ENCODE measurements at regions not wholly inside any gene's neighbourhood (a gene's known extent, or its start where the extent isn't known, plus 50 kb on each side); places are given as distances from the start of the nearest gene placed in this dataset.

DNA sequence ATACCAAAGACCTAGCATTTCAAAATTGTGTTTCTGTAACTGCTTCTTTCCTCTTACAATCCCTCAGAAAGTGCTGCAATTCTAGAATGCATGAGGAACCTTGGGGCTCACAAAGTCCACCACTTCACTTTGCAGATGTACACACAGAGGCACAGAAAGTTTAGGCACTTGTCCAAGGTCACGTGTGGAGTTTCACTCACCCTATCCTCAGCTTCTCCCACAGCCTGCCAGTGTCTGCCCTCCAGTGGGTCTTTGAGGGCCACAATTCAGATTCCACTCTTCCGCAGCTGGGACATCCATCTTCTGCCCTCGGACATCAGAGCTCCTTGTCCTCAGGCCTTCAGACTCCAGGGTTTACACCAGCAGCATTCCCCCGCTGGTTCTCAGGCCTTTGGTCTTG is 210.5 kb upstream of the SERP2 start:
- no peak overlapping the region for H3K4me3 ChIP-seq (ENCODE audit: low read length in 3 of 3)
- H3K9me3 ChIP-seq (ENCODE audit: control insufficient read depth in 3 of 3, low read length in 3 of 3): no peaks in the 10 kb centered on the region
- H3K9ac ChIP-seq (ENCODE audit: low read depth in 1 of 3, low read length in 3 of 3): no peak overlapping the region
- H3K27me3 ChIP-seq (ENCODE audit: control insufficient read depth in 3 of 3, insufficient read depth in 3 of 3, low read length in 3 of 3): no peaks in the 10 kb centered on the region
- no peak overlapping the region for H3K27ac ChIP-seq (ENCODE audit: low read depth, low read length)
- no peaks in the 10 kb centered on the region for H3K36me3 ChIP-seq (ENCODE audit: control insufficient read depth in 3 of 3, insufficient read depth in 3 of 3, low read length in 3 of 3)
- H3K4me1 ChIP-seq (ENCODE audit: control insufficient read depth in 3 of 3, insufficient read depth in 3 of 3, low read length in 3 of 3): peaks cover 32 to 37% (median 35%) of the 10 kb centered on the region in 3 donors

DNA sequence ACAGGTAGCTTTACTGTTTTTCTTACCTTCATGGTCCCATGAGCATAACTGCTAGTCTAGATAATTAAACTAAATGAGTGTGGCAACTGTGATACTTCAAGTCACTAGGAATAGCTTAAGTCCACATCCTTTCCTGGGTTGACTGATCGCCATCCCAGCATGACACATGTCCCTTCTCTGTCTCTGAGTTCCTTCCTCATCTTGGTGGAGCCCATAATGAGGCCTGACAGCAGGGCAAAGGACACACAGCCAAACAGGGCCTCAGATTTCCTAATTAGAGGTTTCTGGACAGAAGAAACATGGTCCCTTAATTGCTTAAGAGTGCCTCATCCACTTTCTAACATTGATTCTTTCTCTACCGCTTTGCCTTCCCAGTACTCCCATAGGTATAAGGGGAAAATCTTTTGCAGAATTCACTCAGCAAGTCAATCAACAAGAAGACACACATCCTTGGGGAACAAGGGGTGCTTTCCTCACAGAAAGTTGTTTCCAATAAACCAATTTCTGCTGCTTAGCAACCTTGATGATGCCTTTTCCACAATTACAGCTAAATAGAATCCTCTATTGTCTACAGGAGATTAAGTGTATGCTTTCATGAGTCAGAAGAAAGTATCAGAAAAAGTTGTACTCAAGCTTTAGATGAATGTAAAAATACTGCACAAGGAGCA is 208.3 kb upstream of the SERP2 start:
- no peak overlapping the region for H3K4me3 ChIP-seq (ENCODE audit: low read length in 3 of 3)
- H3K36me3 ChIP-seq (ENCODE audit: control insufficient read depth in 3 of 3, insufficient read depth in 3 of 3, low read length in 3 of 3): no peaks in the 10 kb centered on the region
- H3K9me3 ChIP-seq (ENCODE audit: control insufficient read depth in 3 of 3, low read length in 3 of 3): no peaks in the 10 kb centered on the region
- no peak overlapping the region for H3K27ac ChIP-seq (ENCODE audit: low read depth, low read length)
- H3K27me3 ChIP-seq (ENCODE audit: control insufficient read depth in 3 of 3, insufficient read depth in 3 of 3, low read length in 3 of 3): no peaks in the 10 kb centered on the region
- peaks cover 13 to 15% (median 14%) of the 10 kb centered on the region in 3 donors for H3K4me1 ChIP-seq (ENCODE audit: control insufficient read depth in 3 of 3, insufficient read depth in 3 of 3, low read length in 3 of 3)
- no peak overlapping the region for H3K9ac ChIP-seq (ENCODE audit: low read depth in 1 of 3, low read length in 3 of 3)

GRCh38 chr13:44165889-44166496 is 207.6 kb upstream of the SERP2 start:
- Histone ChIP-seq H3K27me3 (ENCODE audit: control insufficient read depth in 3 of 3, insufficient read depth in 3 of 3, low read length in 3 of 3) (no peaks in the 10 kb centered on the region), H3K4me1 (ENCODE audit: control insufficient read depth in 3 of 3, insufficient read depth in 3 of 3, low read length in 3 of 3) (peaks cover 8 to 9% (median 8%) of the 10 kb centered on the region in 3 donors), H3K36me3 (ENCODE audit: control insufficient read depth in 3 of 3, insufficient read depth in 3 of 3, low read length in 3 of 3) (no peaks in the 10 kb centered on the region), H3K9ac (ENCODE audit: low read depth in 1 of 3, low read length in 3 of 3) (no peak overlapping the region), H3K9me3 (ENCODE audit: control insufficient read depth in 3 of 3, low read length in 3 of 3) (no peaks in the 10 kb centered on the region), H3K27ac (ENCODE audit: low read depth, low read length) (no peak overlapping the region), H3K4me3 (ENCODE audit: low read length in 3 of 3) (no peak overlapping the region)

GRCh38 chr13:44169018-44169911 is 204.4 kb upstream of the SERP2 start:
- H3K4me1 ChIP-seq (ENCODE audit: control insufficient read depth in 3 of 3, insufficient read depth in 3 of 3, low read length in 3 of 3): peaks cover 2 to 4% (median 3%) of the 10 kb centered on the region in 3 donors
- no peak overlapping the region for H3K4me3 ChIP-seq (ENCODE audit: low read length in 3 of 3)
- no peaks in the 10 kb centered on the region for H3K9me3 ChIP-seq (ENCODE audit: control insufficient read depth in 3 of 3, low read length in 3 of 3)
- H3K36me3 ChIP-seq (ENCODE audit: control insufficient read depth in 3 of 3, insufficient read depth in 3 of 3, low read length in 3 of 3): no peaks in the 10 kb centered on the region
- no peaks in the 10 kb centered on the region for H3K27me3 ChIP-seq (ENCODE audit: control insufficient read depth in 3 of 3, insufficient read depth in 3 of 3, low read length in 3 of 3)
- H3K9ac ChIP-seq (ENCODE audit: low read depth in 1 of 3, low read length in 3 of 3): no peak overlapping the region
- no peak overlapping the region for H3K27ac ChIP-seq (ENCODE audit: low read depth, low read length)

GRCh38 chr13:44170731-44171130 is 202.9 kb upstream of the SERP2 start:
- no peak overlapping the region for H3K27ac ChIP-seq (ENCODE audit: low read depth, low read length)

DNA sequence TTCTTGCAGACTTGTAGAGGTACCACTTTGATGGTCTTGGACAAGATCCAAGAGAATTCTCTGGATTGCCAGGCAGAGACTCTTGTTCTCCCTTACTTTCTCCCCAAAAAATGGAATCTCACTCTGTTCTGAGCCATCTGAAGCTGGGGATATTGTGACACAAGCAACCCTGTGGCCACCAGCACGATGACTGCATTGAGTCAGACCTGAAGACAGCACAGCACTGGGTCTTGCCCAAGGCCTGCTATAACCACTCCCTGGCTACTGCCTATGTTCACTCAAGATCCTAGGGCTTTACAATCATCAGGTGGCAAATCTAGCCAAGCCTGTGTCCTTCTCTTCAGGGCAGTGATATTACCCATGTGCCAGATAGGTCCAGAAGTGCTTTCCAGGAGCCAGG is 202.5 kb upstream of the SERP2 start:
- Histone ChIP-seq H3K4me1 (ENCODE audit: control insufficient read depth in 3 of 3, insufficient read depth in 3 of 3, low read length in 3 of 3) (peaks cover 12 to 16% (median 15%) of the 10 kb centered on the region in 3 donors), H3K9ac (ENCODE audit: low read depth in 1 of 3, low read length in 3 of 3) (no peak overlapping the region), H3K4me3 (ENCODE audit: low read length in 3 of 3) (no peak overlapping the region), H3K27ac (ENCODE audit: low read depth, low read length) (no peak overlapping the region), H3K27me3 (ENCODE audit: control insufficient read depth in 3 of 3, insufficient read depth in 3 of 3, low read length in 3 of 3) (no peaks in the 10 kb centered on the region), H3K9me3 (ENCODE audit: control insufficient read depth in 3 of 3, low read length in 3 of 3) (no peaks in the 10 kb centered on the region), H3K36me3 (ENCODE audit: control insufficient read depth in 3 of 3, insufficient read depth in 3 of 3, low read length in 3 of 3) (no peaks in the 10 kb centered on the region)

More at GRCh38 chr13:44170731-44171130, 202.9 kb upstream of the SERP2 start:
- no peaks in the 10 kb centered on the region for H3K9me3 ChIP-seq (ENCODE audit: control insufficient read depth in 3 of 3, low read length in 3 of 3)
- no peak overlapping the region for H3K4me3 ChIP-seq (ENCODE audit: low read length in 3 of 3)
- no peak overlapping the region for H3K9ac ChIP-seq (ENCODE audit: low read depth in 1 of 3, low read length in 3 of 3)
- no peaks in the 10 kb centered on the region for H3K27me3 ChIP-seq (ENCODE audit: control insufficient read depth in 3 of 3, insufficient read depth in 3 of 3, low read length in 3 of 3)
- no peaks in the 10 kb centered on the region for H3K36me3 ChIP-seq (ENCODE audit: control insufficient read depth in 3 of 3, insufficient read depth in 3 of 3, low read length in 3 of 3)
- peaks cover 12 to 16% (median 15%) of the 10 kb centered on the region in 3 donors for H3K4me1 ChIP-seq (ENCODE audit: control insufficient read depth in 3 of 3, insufficient read depth in 3 of 3, low read length in 3 of 3)

DNA sequence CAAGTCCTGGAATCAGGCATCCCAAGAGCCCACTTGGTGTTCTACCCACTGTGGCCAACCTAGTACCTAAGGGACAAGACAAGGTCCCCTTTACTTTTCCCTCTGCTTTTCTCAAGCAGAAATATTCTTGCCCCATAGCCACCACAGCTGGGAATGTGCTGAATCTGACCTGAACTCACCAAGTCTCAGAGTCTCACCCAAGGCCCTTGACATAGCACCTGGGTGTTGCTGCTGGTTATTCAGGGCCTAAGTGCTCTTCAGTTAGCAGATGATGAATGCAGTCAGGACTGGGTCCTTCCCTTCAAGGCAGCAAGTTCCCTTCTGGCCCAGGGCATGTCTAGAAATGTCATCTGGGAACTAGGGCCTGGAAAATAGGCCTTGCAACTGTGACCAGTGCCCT is 201.8 kb upstream of the SERP2 start:
- Histone ChIP-seq H3K9ac (ENCODE audit: low read depth in 1 of 3, low read length in 3 of 3) (no peak overlapping the region), H3K27ac (ENCODE audit: low read depth, low read length) (no peak overlapping the region), H3K36me3 (ENCODE audit: control insufficient read depth in 3 of 3, insufficient read depth in 3 of 3, low read length in 3 of 3) (no peaks in the 10 kb centered on the region), H3K4me3 (ENCODE audit: low read length in 3 of 3) (no peak overlapping the region), H3K27me3 (ENCODE audit: control insufficient read depth in 3 of 3, insufficient read depth in 3 of 3, low read length in 3 of 3) (no peaks in the 10 kb centered on the region), H3K4me1 (ENCODE audit: control insufficient read depth in 3 of 3, insufficient read depth in 3 of 3, low read length in 3 of 3) (peaks cover 12 to 16% (median 15%) of the 10 kb centered on the region in 3 donors), H3K9me3 (ENCODE audit: control insufficient read depth in 3 of 3, low read length in 3 of 3) (no peaks in the 10 kb centered on the region)

DNA sequence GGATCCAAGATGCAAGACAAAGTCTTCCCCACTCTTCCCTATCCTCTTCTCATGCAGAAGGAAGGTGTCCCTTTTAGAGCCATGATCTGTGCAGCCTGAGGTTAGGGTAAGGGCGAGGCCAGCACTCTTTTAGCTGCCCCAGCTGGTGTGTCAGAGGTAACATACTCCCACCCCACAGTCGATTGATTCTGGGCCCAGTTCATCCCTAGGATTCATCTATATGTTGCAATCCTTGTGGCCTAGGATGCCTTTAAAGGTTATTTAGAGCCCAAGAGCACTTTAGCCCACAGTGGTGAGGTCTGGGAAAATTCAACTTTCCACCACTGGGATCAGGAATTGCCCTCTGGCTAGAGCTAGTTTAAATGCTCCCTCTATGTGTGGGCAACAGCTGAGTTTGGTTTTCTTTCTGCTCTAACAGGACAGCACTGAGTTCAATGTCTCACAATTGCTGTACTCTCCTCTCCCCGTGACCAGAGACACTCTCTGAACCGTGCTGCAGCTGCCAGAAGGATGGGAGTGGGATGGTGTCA is 201.3 kb upstream of the SERP2 start:
- H3K27me3 ChIP-seq (ENCODE audit: control insufficient read depth in 3 of 3, insufficient read depth in 3 of 3, low read length in 3 of 3): no peaks in the 10 kb centered on the region
- no peak overlapping the region for H3K27ac ChIP-seq (ENCODE audit: low read depth, low read length)
- H3K9ac ChIP-seq (ENCODE audit: low read depth in 1 of 3, low read length in 3 of 3): no peak overlapping the region
- no peaks in the 10 kb centered on the region for H3K9me3 ChIP-seq (ENCODE audit: control insufficient read depth in 3 of 3, low read length in 3 of 3)
- H3K36me3 ChIP-seq (ENCODE audit: control insufficient read depth in 3 of 3, insufficient read depth in 3 of 3, low read length in 3 of 3): no peaks in the 10 kb centered on the region
- H3K4me3 ChIP-seq (ENCODE audit: low read length in 3 of 3): no peak overlapping the region
- H3K4me1 ChIP-seq (ENCODE audit: control insufficient read depth in 3 of 3, insufficient read depth in 3 of 3, low read length in 3 of 3): peaks cover 12 to 16% (median 15%) of the 10 kb centered on the region in 3 donors

DNA sequence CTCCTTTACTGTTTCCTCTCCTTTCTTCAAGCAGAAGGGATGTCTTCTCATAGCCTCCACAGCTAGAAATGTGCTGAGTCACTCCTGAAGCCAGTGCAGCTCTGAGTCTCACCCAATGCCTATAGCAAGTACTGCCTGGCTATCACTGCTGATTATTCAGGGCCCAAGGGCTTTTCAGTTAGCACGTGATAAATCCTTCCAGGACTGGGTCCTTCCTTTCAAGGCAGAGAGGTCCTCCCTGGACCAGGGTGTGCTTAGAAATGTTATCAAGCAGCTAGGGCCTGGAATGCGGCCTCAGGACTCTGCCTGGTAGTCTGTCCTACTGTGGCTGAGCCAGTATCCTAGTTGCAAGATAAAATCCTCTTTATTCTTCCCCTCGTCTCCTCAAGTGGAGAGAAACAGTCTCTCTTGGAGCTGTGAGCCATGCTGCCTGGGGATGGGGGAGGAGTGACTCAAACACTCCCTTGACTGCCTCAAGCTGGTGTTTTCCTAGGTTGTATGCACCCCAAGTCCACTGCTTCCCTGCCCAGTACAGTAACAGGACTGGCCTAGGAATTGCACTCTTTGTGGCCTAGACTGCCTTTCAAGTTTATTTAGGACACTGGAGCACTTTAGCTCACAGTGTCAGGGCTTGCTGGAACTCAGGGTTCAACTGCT is 198.7 kb upstream of the SERP2 start:
- Histone ChIP-seq H3K4me1 (ENCODE audit: control insufficient read depth in 3 of 3, insufficient read depth in 3 of 3, low read length in 3 of 3) (peaks cover 12 to 16% (median 15%) of the 10 kb centered on the region in 3 donors), H3K9me3 (ENCODE audit: control insufficient read depth in 3 of 3, low read length in 3 of 3) (no peaks in the 10 kb centered on the region), H3K27ac (ENCODE audit: low read depth, low read length) (no peak overlapping the region), H3K27me3 (ENCODE audit: control insufficient read depth in 3 of 3, insufficient read depth in 3 of 3, low read length in 3 of 3) (no peaks in the 10 kb centered on the region), H3K36me3 (ENCODE audit: control insufficient read depth in 3 of 3, insufficient read depth in 3 of 3, low read length in 3 of 3) (no peaks in the 10 kb centered on the region), H3K9ac (ENCODE audit: low read depth in 1 of 3, low read length in 3 of 3) (no peak overlapping the region), H3K4me3 (ENCODE audit: low read length in 3 of 3) (no peak overlapping the region)
